LHCN-M2 (cell line): ENCODE measurements at regions not wholly inside any gene's neighbourhood (a gene's known extent, or its start where the extent isn't known, plus 50 kb on each side); places are given as distances from the start of the nearest gene placed in this dataset.

ENCODE experiments used
- DNase-seq: peaks from one replicate; pipeline ENCODE4 v3.0.0-alpha.2; 2012; ENCODE audit warnings: low read depth

GRCh38 chr14:34044666-34045306 lies 93.9 kb upstream of the EGLN3 start:
- DNase-seq: no peak

GRCh38 chr14:34044373-34044637 lies 93.4 kb upstream of the EGLN3 start:
- DNase-seq: no peak

- DNase-seq: peak; percentile 60
Observed at GRCh38 chr14:34043627-34044372, 92.9 kb upstream of the EGLN3 start.

DNA sequence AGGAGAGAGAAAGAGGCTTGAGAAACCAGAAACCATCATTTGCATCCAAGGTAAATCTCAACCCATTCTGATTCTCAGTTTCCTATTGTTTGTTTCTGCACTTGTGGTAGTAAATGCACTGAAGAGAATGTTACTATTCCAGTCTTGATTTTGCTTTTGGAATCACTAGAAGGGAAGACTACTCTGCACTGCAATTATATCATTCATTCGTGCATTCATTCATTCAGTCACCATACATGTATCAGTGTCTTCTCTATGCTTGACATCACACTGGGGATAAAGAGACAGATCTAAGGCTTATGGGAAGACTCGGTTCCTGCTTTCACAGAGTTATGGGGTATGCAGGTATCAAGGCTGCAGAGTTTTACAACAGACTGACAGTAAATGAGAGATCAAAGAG lies 90.3 kb upstream of the EGLN3 start:
- DNase-seq: no peak

- no peak for DNase-seq
Observed at GRCh38 chr14:34040766-34041165, 89.9 kb upstream of the EGLN3 start.

- no peak for DNase-seq
Observed at GRCh38 chr14:34039428-34040047, 88.7 kb upstream of the EGLN3 start.

- peak; percentile 79 for DNase-seq
Observed at GRCh38 chr14:34038358-34039057, 87.6 kb upstream of the EGLN3 start.

- no peak for DNase-seq
Observed at GRCh38 chr14:34036319-34036766, 85.5 kb upstream of the EGLN3 start.

DNA sequence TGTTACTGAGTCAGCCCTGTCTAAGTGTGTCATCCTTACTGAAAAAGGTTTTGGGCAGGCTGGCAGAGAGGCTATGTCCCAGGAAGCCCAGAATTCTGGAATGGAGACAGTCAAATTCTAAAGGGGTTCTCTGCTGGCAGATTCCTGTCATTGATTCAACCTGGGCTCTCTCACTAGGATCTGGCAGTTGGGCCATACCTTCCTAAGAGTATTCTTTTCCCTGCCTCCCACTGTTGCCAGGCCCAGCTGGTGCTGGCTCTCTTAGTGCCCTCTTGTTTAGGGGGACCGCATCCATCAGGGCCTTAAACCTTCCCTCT lies 85.0 kb upstream of the EGLN3 start:
- no peak for DNase-seq

DNA sequence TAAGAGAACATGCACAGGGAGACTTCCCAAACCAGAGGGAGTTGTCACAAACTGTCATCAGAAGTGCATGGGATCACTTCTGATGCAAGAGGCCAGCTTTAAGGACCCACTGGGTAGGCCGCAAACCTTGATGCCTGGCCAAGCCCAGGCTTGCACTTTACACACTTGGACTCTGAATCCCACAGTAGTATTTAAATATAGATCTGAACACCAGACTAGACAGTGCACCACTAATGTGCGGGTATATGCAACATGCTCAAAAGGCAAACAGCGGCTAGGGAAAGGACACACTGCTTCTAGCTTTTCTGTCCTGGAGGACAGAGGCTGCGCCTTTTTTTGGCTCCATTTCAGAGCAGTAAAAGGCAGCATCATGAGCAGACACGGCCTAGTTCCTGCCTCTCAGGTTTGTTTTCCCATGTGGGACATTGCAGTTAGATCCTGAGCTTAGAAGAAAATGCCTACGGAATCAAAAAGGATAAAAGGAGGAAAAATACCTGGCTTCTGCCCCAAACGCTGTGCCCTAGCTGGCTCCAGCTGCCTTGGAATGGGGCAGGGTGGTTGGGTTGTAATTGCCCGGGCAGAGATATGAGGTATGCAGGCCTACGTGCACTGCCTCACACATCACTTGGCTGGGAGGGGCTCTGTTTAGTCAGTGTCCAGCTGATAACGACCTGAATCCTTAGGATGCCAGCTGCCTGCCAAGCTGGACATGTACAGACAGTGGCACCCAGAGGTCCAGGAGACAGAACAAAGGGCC lies 84.5 kb upstream of the EGLN3 start:
- DNase-seq: peak; percentile 86

DNA sequence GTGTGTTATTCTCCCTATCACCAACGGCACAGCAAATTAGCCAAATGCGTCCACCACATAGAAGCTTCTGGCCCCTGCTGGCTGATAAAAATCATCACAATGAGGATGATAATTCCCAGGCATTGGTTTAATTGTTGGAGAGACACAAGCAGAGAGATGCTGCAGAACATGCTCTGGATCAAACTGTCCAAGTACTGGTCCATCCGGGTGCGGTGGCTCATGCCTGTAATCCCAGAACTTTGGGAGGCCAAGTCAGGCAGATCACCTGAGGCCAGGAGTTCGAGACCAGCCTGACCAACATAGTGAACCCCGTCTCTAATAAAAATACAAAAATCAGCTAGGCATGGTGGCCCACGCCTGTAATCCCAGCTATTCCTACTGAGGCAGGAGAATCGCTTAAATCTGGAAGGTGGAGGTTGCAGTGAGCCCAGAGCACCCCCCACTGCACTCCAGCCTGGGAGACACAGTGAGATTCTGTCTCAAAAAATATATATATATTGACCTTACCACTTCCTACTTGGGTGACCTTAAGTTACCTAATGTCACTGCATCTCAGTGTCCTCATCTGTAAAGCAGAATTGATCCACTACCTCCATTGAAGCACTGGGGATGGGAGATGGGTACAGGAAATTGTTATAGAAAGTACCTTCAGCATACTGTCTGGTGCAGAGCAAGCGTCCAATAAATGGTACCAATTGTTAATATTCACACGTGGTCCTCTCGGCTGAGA lies 83.7 kb upstream of the EGLN3 start:
- no peak for DNase-seq

DNA sequence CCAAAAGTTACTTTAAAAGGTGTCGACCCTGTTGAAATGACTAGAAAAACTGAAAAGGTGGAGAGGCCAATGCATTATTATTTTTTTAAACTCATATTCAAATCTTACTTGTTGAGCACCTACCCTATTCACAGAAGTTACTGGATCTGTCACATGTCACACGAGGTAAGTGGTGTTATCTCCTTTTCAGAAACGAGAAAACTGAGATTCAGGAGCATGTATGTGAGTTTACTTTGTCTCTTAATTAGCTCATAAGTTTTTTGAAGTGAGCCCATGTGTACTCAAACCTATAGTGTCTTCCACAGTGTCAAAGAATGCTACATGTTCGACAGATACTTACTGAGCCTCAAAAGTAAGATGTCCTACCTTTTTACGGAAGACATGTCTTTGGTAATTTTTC lies 81.8 kb upstream of the EGLN3 start:
- DNase-seq: no peak

DNA sequence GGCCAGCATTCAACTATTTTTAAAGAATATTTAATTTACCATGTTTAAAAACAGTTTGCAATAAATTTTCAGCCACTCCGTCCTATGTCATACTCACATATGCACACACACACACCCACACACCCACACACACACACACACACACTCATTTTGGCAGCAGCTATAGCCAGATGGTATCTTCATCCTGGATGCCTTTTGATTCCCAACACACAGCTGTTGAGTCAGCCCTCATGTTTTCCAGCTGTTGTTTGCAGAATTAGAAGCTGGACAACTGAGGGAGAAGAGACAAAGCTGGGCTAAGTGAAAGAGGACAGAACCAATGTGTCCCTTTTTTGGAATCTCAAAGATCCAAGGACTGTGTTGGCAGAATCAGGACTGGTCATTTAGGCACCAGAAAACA lies 80.0 kb upstream of the EGLN3 start:
- DNase-seq: peak; percentile 83

DNA sequence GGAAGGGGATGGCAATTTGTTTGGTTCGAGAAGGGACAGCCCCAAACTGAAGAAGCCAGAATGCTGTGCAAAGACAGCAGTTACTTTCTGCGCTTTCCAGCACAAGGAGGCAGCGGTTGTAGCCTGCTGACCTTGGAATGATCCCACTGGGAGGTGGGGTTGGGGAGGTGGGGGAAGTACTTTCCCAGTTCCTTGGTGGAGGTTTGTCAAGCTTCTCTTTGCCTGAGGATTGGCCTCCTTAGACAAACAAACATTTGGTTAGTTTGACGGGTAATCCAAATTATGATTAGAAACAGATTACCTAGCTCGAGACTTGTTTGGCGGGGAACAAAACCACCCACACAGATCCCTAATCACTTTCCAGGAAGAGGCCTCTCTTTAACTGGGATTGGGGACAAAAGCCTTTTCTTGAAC lies 79.1 kb upstream of the EGLN3 start:
- no peak for DNase-seq

- DNase-seq: peak; percentile 21
Observed at GRCh38 chr14:34027990-34028495, 77.2 kb upstream of the EGLN3 start.

- no peak for DNase-seq
Observed at GRCh38 chr14:34027130-34027989, 76.5 kb upstream of the EGLN3 start.

- no peak for DNase-seq
Observed at GRCh38 chr14:34025325-34026017, 74.6 kb upstream of the EGLN3 start.

DNA sequence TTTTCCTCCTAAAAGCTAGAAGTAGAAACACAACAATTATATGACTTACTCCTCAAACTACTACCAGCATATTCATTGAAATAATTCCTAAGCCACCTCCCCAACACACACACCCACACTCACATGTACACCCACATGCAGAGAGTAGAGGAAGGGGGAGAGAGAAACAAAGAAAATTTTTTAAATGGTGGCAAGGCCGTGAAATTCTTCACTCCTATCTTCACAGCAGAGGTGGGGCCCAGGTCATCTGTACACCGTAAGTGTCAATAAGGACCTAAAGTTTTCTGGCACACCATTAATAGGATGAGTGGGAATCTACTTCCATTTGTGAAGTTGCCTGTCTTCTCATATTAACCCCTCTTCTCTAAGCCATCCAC lies 73.9 kb upstream of the EGLN3 start:
- DNase-seq: no peak
